ENCODE measurements at regions not wholly inside any gene's neighbourhood (a gene's known extent, or its start where the extent isn't known, plus 50 kb on each side); places are given as distances from the start of the nearest gene placed in this dataset.
"Not testable (repeated sequence)": the region's sequence is repeated elsewhere in the genome, so short reads cannot be mapped to it uniquely, and the experiment has no call there.

- H3K27me3 Mint-ChIP-seq: no peaks in the 10 kb centered on the region
- intact Hi-C loops (cut with DNase I, micrococcal nuclease): no loop called here
- no peaks in the 10 kb centered on the region for H3K9me3 Mint-ChIP-seq (ENCODE audit: low read depth)
- H3K36me3 Mint-ChIP-seq (ENCODE audit: low read depth): no peaks in the 10 kb centered on the region
- CTCF ChIA-PET: no interaction called here
- H3K4me3 Mint-ChIP-seq: no peak overlapping the region
- POLR2A ChIA-PET: no interaction called here
- no peak for ATAC-seq
- H3K27ac Mint-ChIP-seq: no peak overlapping the region
- no peak for DNase-seq
- H3K4me1 Mint-ChIP-seq: no peaks in the 10 kb centered on the region
Measured at GRCh38 chr3:64796607-64797399, 109.0 kb upstream of the ADAMTS9 start.

GRCh38 chr3:64792445-64792844 is 104.6 kb upstream of the ADAMTS9 start:
- no peaks in the 10 kb centered on the region for H3K36me3 Mint-ChIP-seq (ENCODE audit: low read depth)
- DNase-seq (no peak), ATAC-seq (no peak)
- intact Hi-C loops (cut with DNase I, micrococcal nuclease): no loop called here
- H3K27ac Mint-ChIP-seq: no peak overlapping the region
- POLR2A ChIA-PET: no interaction called here
- no peaks in the 10 kb centered on the region for H3K27me3 Mint-ChIP-seq
- H3K4me3 Mint-ChIP-seq: no peak overlapping the region
- H3K4me1 Mint-ChIP-seq: no peaks in the 10 kb centered on the region
- H3K9me3 Mint-ChIP-seq (ENCODE audit: low read depth): no peaks in the 10 kb centered on the region
- CTCF ChIA-PET: interaction anchor here (0.8 kb wide), 1 partner anchor 10 kb away, joined by 3 read pairs; no protein-coding TSS in a partner anchor

- no peaks in the 10 kb centered on the region for H3K36me3 Mint-ChIP-seq (ENCODE audit: low read depth)
- no peaks in the 10 kb centered on the region for H3K27me3 Mint-ChIP-seq
- H3K4me3 Mint-ChIP-seq: no peak overlapping the region
- H3K27ac Mint-ChIP-seq: no peak overlapping the region
- intact Hi-C loops (cut with DNase I, micrococcal nuclease): no loop called here
- ChIA-PET CTCF (no interaction called here), POLR2A (no interaction called here)
- no peaks in the 10 kb centered on the region for H3K4me1 Mint-ChIP-seq
- H3K9me3 Mint-ChIP-seq (ENCODE audit: low read depth): no peaks in the 10 kb centered on the region
- DNase-seq (no peak), ATAC-seq (no peak)
Measured at GRCh38 chr3:64789111-64789510, 101.3 kb upstream of the ADAMTS9 start.

GRCh38 chr3:64783200-64783599 is 95.4 kb upstream of the ADAMTS9 start:
- H3K27ac Mint-ChIP-seq: no peak overlapping the region
- no peaks in the 10 kb centered on the region for H3K36me3 Mint-ChIP-seq (ENCODE audit: low read depth)
- intact Hi-C loops (cut with DNase I, micrococcal nuclease): no loop called here
- no peak overlapping the region for H3K4me3 Mint-ChIP-seq
- ATAC-seq (no peak), DNase-seq (no peak)
- no peaks in the 10 kb centered on the region for H3K27me3 Mint-ChIP-seq
- ChIA-PET CTCF (no interaction called here), POLR2A (no interaction called here)
- no peaks in the 10 kb centered on the region for H3K4me1 Mint-ChIP-seq
- peaks cover 17% of the 10 kb centered on the region for H3K9me3 Mint-ChIP-seq (ENCODE audit: low read depth)

DNA sequence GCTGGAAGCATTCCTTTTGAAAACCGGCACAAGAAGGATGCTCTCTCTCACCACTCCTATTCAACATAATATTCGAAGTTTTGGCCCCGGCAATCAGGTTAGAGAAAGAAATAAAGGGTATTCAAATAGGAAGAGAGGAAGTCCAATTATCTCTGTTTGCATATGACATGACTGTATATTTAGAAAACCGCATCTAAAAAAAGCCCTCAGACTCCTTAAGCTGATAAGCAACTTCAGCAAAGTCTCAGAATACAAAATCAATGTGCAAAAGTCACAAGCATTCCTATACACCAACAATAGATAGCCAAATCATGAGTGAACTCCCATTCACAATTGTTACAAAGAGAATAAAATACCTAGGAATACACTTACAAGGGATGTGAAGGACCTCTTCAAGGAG is 93.1 kb upstream of the ADAMTS9 start:
- POLR2A ChIA-PET, ATAC-seq, H3K27ac Mint-ChIP-seq: not testable (repeated sequence)

GRCh38 chr3:64773137-64773536 is 85.3 kb upstream of the ADAMTS9 start:
- ChIA-PET POLR2A (no interaction called here), CTCF (no interaction called here)
- Mint-ChIP-seq H3K4me1 (no peaks in the 10 kb centered on the region), H3K4me3 (no peak overlapping the region), H3K27me3 (no peaks in the 10 kb centered on the region), H3K27ac (no peak overlapping the region), H3K36me3 (ENCODE audit: low read depth) (no peaks in the 10 kb centered on the region), H3K9me3 (ENCODE audit: low read depth) (peaks cover 4% of the 10 kb centered on the region)
- DNase-seq: no peak
- ATAC-seq: no peak
- intact Hi-C loops (cut with DNase I, micrococcal nuclease): no loop called here

More for the DNA sequence above, 93.1 kb upstream of the ADAMTS9 start:
- intact Hi-C loops (cut with DNase I, micrococcal nuclease); DNase-seq; CTCF ChIA-PET; H3K4me3 Mint-ChIP-seq; H3K27me3 Mint-ChIP-seq; H3K4me1 Mint-ChIP-seq; H3K36me3 Mint-ChIP-seq (ENCODE audit: low read depth): not testable (repeated sequence)
- H3K9me3 Mint-ChIP-seq (ENCODE audit: low read depth): peaks cover 20% of the 10 kb centered on the region

- ChIA-PET POLR2A (no interaction called here), CTCF (no interaction called here)
- Mint-ChIP-seq H3K9me3 (ENCODE audit: low read depth) (peaks cover 2% of the 10 kb centered on the region), H3K36me3 (ENCODE audit: low read depth) (no peaks in the 10 kb centered on the region), H3K4me3 (no peak overlapping the region), H3K4me1 (no peaks in the 10 kb centered on the region), H3K27me3 (peaks cover 2% of the 10 kb centered on the region), H3K27ac (no peak overlapping the region)
- intact Hi-C loops (cut with DNase I, micrococcal nuclease): no loop called here
- DNase-seq: no peak
- no peak for ATAC-seq
Measured at GRCh38 chr3:64766440-64766839, 78.6 kb upstream of the ADAMTS9 start.

DNA sequence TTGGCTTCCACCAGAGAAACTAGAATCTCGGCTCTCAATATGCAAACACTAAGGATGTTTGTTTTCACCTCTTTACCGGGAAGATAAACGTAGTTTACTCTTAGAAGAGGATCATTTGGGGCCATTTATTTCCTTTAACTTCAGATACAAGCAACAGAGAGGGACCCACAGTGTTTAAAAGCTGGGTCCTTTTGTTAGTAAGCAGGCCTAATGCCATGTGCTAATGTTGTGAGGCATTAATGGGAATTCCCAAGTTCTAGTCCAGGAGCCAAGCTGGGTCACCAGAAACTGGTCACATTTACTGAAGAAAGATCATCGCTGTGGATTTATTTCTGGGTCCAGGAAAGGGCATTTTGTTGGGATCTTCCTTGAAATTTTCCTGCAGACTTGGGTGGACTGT is 78.1 kb upstream of the ADAMTS9 start:
- intact Hi-C loops (cut with DNase I, micrococcal nuclease): no loop called here
- H3K4me1 Mint-ChIP-seq: no peaks in the 10 kb centered on the region
- ChIA-PET CTCF (interaction anchor here (0.8 kb wide), 1 partner anchor 626 kb away, joined by 3 read pairs; no protein-coding TSS in a partner anchor), POLR2A (no interaction called here)
- ATAC-seq (no peak), DNase-seq (no peak)
- peaks cover 2% of the 10 kb centered on the region for H3K9me3 Mint-ChIP-seq (ENCODE audit: low read depth)
- no peak overlapping the region for H3K27ac Mint-ChIP-seq
- H3K27me3 Mint-ChIP-seq: peaks cover 2% of the 10 kb centered on the region
- no peak overlapping the region for H3K4me3 Mint-ChIP-seq
- H3K36me3 Mint-ChIP-seq (ENCODE audit: low read depth): no peaks in the 10 kb centered on the region

GRCh38 chr3:64764386-64764929 is 76.7 kb upstream of the ADAMTS9 start:
- CTCF ChIA-PET: no interaction called here
- peaks cover 2% of the 10 kb centered on the region for H3K27me3 Mint-ChIP-seq

DNA sequence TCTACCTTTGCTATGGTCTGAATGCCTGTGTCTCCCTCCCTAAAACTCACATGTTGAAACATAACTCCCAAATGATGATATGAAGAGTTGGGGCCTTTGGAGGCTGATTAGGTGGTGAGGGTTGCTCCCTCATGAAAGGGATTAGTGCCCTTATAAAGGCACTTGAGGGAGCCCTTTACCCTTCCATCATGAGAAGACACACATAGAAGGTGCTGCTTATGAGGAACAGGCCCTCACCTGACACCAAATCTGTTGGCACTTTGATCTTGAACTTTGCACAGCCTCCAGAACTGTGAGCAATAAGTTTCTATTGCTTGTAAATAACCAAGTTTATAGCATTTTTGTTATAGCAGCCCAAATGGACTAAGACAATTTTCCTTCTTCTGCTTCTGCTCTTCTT is 76.2 kb upstream of the ADAMTS9 start:
- no peak overlapping the region for H3K27ac Mint-ChIP-seq
- ATAC-seq (no peak), DNase-seq (no peak)
- peaks cover 2% of the 10 kb centered on the region for H3K9me3 Mint-ChIP-seq (ENCODE audit: low read depth)
- no peaks in the 10 kb centered on the region for H3K4me1 Mint-ChIP-seq
- H3K4me3 Mint-ChIP-seq: no peak overlapping the region
- intact Hi-C loops (cut with DNase I, micrococcal nuclease): no loop called here
- ChIA-PET POLR2A (no interaction called here), CTCF (no interaction called here)
- no peaks in the 10 kb centered on the region for H3K36me3 Mint-ChIP-seq (ENCODE audit: low read depth)
- peaks cover 2% of the 10 kb centered on the region for H3K27me3 Mint-ChIP-seq

More at GRCh38 chr3:64764386-64764929, 76.7 kb upstream of the ADAMTS9 start:
- no peak for DNase-seq
- no peak overlapping the region for H3K27ac Mint-ChIP-seq
- ATAC-seq: no peak
- no peaks in the 10 kb centered on the region for H3K36me3 Mint-ChIP-seq (ENCODE audit: low read depth)
- peaks cover 2% of the 10 kb centered on the region for H3K9me3 Mint-ChIP-seq (ENCODE audit: low read depth)
- POLR2A ChIA-PET: no interaction called here
- no peak overlapping the region for H3K4me3 Mint-ChIP-seq
- intact Hi-C loops (cut with DNase I, micrococcal nuclease): no loop called here
- no peaks in the 10 kb centered on the region for H3K4me1 Mint-ChIP-seq

GRCh38 chr3:64761729-64762128 is 73.9 kb upstream of the ADAMTS9 start:
- Mint-ChIP-seq H3K27me3 (peaks cover 2% of the 10 kb centered on the region), H3K4me1 (no peaks in the 10 kb centered on the region), H3K27ac (no peak overlapping the region), H3K4me3 (no peak overlapping the region), H3K36me3 (ENCODE audit: low read depth) (no peaks in the 10 kb centered on the region), H3K9me3 (ENCODE audit: low read depth) (peaks cover 2% of the 10 kb centered on the region)
- DNase-seq (no peak), ATAC-seq (no peak)
- intact Hi-C loops (cut with DNase I, micrococcal nuclease): no loop called here
- ChIA-PET CTCF (no interaction called here), POLR2A (no interaction called here)

DNA sequence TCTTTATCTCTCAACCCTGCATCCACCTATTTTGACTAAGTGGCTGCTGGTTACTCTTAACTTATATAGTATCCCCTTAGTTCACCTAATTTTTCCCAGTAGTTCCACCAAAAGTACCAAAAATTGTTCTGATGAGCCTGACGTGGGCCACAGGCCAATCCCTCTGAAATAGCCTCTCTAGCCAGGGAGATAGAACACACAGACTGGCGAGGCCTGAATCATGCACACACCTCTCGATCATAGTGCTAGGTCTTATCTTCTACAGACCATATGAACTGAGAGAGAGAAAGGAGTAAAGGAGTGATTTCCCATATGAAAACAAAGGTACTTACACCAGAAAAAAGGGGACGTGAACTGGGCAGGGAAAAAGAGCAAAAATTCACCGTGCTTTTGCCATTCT is 72.5 kb upstream of the ADAMTS9 start:
- CTCF ChIA-PET: no interaction called here
- peaks cover 2% of the 10 kb centered on the region for H3K9me3 Mint-ChIP-seq (ENCODE audit: low read depth)
- no peak overlapping the region for H3K4me3 Mint-ChIP-seq
- POLR2A ChIA-PET: no interaction called here
- no peak for ATAC-seq
- intact Hi-C loops (cut with DNase I, micrococcal nuclease): no loop called here
- H3K4me1 Mint-ChIP-seq: no peaks in the 10 kb centered on the region
- H3K27ac Mint-ChIP-seq: no peak overlapping the region
- no peaks in the 10 kb centered on the region for H3K36me3 Mint-ChIP-seq (ENCODE audit: low read depth)
- H3K27me3 Mint-ChIP-seq: peaks cover 2% of the 10 kb centered on the region
- DNase-seq: no peak
